ENCODE measurements at regions not wholly inside any gene's neighbourhood (a gene's known extent, or its start where the extent isn't known, plus 50 kb on each side); places are given as distances from the start of the nearest gene placed in this dataset.

DNA sequence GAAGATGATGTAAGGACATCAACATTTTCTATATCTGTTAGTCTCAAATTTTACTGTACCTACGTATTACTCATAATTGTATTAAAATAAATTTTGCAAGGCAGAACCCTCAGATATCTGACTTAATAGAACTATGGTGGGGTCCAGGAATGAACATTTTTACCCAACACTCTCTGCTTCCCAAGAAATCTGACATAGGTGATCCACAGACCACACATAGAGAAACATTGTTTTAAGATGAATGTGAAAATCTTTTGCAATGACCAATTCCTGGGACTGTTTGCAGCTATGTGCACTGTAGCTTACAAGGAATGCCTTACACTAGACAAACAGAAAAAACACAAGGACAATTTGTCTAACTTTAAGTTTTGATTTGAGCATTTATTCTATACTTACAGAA lies 645.6 kb upstream of the ADGRL2 start:
- DNase-seq = no peak

DNA sequence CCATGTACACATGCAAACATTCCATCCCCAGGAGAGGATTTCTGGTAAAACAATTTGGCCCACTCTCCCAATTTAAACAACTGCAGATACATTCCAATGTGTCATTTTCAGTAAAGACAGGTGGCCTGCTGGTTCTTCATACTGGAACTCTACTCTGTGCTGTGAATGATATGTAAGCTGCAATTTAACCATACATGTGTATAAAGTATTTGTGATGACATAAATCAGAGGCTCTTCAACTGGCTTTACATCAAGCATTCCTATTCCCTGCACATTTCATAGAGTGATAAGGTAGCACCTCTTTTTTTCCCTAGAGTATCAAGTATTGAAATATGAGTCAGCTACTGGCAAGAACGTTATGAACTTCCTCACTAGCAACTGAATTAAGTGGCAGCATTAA lies 649.5 kb upstream of the ADGRL2 start:
- H3K4me1 ChIP-seq (ENCODE audit: low read length) = no peaks in the 10 kb centered on the region
- no peaks in the 10 kb centered on the region for H3F3A ChIP-seq (ENCODE audit: insufficient read depth, low read length)
- no peaks in the 10 kb centered on the region for H3K9me2 ChIP-seq (replicated peaks; ENCODE audit: insufficient read depth, low read length)
- TF ChIP-seq, protein P1, sequence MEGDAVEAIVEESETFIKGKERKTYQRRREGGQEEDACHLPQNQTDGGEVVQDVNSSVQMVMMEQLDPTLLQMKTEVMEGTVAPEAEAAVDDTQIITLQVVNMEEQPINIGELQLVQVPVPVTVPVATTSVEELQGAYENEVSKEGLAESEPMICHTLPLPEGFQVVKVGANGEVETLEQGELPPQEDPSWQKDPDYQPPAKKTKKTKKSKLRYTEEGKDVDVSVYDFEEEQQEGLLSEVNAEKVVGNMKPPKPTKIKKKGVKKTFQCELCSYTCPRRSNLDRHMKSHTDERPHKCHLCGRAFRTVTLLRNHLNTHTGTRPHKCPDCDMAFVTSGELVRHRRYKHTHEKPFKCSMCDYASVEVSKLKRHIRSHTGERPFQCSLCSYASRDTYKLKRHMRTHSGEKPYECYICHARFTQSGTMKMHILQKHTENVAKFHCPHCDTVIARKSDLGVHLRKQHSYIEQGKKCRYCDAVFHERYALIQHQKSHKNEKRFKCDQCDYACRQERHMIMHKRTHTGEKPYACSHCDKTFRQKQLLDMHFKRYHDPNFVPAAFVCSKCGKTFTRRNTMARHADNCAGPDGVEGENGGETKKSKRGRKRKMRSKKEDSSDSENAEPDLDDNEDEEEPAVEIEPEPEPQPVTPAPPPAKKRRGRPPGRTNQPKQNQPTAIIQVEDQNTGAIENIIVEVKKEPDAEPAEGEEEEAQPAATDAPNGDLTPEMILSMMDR (IDR thresholded peaks at IDR 0.05; ENCODE audit: low read length) = no peak
- no peak for TF ChIP-seq EZH2 (optimal IDR thresholded peaks at IDR 0.05; ENCODE audit: low read depth, low read length)
- TF ChIP-seq EZH2phosphoT487 (IDR thresholded peaks at IDR 0.05; ENCODE audit: low read length) = no peak
- H2AFZ ChIP-seq (ENCODE audit: low read length) = no peak overlapping the region
- no peak for DNase-seq
- H3K4me2 ChIP-seq (ENCODE audit: low read depth, low read length) = no peak overlapping the region
- no peaks in the 10 kb centered on the region for H3K9me3 ChIP-seq (replicated peaks; ENCODE audit: insufficient read depth, low read length)
- no peak overlapping the region for H3K4me3 ChIP-seq (ENCODE audit: low read length)
- H3K27ac ChIP-seq (ENCODE audit: low read length) = no peak overlapping the region
- H4K20me1 ChIP-seq (ENCODE audit: insufficient read depth, low read length) = no peaks in the 10 kb centered on the region
- H3K9ac ChIP-seq (ENCODE audit: low read length) = no peak overlapping the region
- no peaks in the 10 kb centered on the region for H3K36me3 ChIP-seq (replicated peaks; ENCODE audit: insufficient read depth, low read length)
- no peaks in the 10 kb centered on the region for H3K27me3 ChIP-seq (replicated peaks; ENCODE audit: insufficient read depth, low read length)
- H3K79me2 ChIP-seq (ENCODE audit: low read length) = no peaks in the 10 kb centered on the region

More for the DNA sequence above, 645.6 kb upstream of the ADGRL2 start:
- Histone ChIP-seq H3F3A (ENCODE audit: insufficient read depth, low read length) (no peaks in the 10 kb centered on the region), H2AFZ (ENCODE audit: low read length) (no peak overlapping the region), H3K9me2 (replicated peaks; ENCODE audit: insufficient read depth, low read length) (no peaks in the 10 kb centered on the region), H3K36me3 (replicated peaks; ENCODE audit: insufficient read depth, low read length) (no peaks in the 10 kb centered on the region), H4K20me1 (ENCODE audit: insufficient read depth, low read length) (no peaks in the 10 kb centered on the region), H3K4me2 (ENCODE audit: low read depth, low read length) (no peak overlapping the region), H3K27me3 (replicated peaks; ENCODE audit: insufficient read depth, low read length) (no peaks in the 10 kb centered on the region), H3K79me2 (ENCODE audit: low read length) (no peaks in the 10 kb centered on the region), H3K9me3 (replicated peaks; ENCODE audit: insufficient read depth, low read length) (no peaks in the 10 kb centered on the region), H3K9ac (ENCODE audit: low read length) (no peak overlapping the region), H3K4me1 (ENCODE audit: low read length) (peaks cover 7% of the 10 kb centered on the region; the same call in 1 of the 2 replicates), H3K4me3 (ENCODE audit: low read length) (no peak overlapping the region), H3K27ac (ENCODE audit: low read length) (no peak overlapping the region)
- TF ChIP-seq EZH2phosphoT487 (IDR thresholded peaks at IDR 0.05; ENCODE audit: low read length) = no peak
- TF ChIP-seq EZH2 (optimal IDR thresholded peaks at IDR 0.05; ENCODE audit: low read depth, low read length) = no peak
- TF ChIP-seq, protein P1 (IDR thresholded peaks at IDR 0.05; ENCODE audit: low read length) = no peak

DNA sequence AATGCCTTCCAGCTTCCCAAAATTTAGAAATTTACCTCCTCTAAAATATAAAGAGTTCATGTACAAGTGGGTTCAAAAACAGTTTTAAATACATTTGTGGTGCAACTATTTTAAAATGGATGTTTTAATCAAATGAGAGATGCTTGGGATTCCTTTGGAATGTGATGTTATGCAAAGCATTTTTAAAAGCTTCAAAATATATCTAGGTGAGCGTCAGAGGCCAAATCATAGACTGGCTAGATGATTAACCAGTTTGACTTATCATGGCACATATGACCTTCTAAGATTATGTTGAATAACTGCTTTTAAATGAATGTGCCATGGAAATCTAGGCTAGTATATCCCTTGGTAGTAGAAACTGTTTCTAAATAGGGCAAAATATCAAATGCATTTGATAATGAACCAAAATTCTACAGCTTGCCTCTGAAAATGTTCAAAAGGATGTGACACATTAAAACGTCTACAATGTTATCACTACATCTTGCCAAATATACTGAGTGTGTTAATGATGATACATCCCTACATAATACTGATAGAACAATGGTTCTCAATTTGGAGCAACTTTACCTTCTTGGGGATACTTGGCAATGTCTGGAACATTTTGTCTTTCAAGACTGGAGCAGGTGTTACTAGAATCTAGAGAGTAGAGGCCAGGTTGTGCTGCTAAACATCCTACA lies 650.9 kb upstream of the ADGRL2 start:
- Histone ChIP-seq H3F3A (ENCODE audit: insufficient read depth, low read length) (no peaks in the 10 kb centered on the region), H4K20me1 (ENCODE audit: insufficient read depth, low read length) (no peaks in the 10 kb centered on the region), H3K9me2 (replicated peaks; ENCODE audit: insufficient read depth, low read length) (no peaks in the 10 kb centered on the region), H3K4me3 (ENCODE audit: low read length) (no peak overlapping the region), H3K9me3 (replicated peaks; ENCODE audit: insufficient read depth, low read length) (no peaks in the 10 kb centered on the region), H2AFZ (ENCODE audit: low read length) (no peak overlapping the region), H3K27me3 (replicated peaks; ENCODE audit: insufficient read depth, low read length) (no peaks in the 10 kb centered on the region), H3K4me1 (ENCODE audit: low read length) (no peaks in the 10 kb centered on the region), H3K9ac (ENCODE audit: low read length) (no peak overlapping the region), H3K27ac (ENCODE audit: low read length) (no peak overlapping the region), H3K79me2 (ENCODE audit: low read length) (no peaks in the 10 kb centered on the region), H3K4me2 (ENCODE audit: low read depth, low read length) (no peak overlapping the region), H3K36me3 (replicated peaks; ENCODE audit: insufficient read depth, low read length) (no peaks in the 10 kb centered on the region)
- TF ChIP-seq EZH2 (optimal IDR thresholded peaks at IDR 0.05; ENCODE audit: low read depth, low read length) (no peak), EZH2phosphoT487 (IDR thresholded peaks at IDR 0.05; ENCODE audit: low read length) (no peak)
- TF ChIP-seq, protein P1 (IDR thresholded peaks at IDR 0.05; ENCODE audit: low read length) = no peak
- DNase-seq = no peak

Data from MM.1S (cell line).